ENCODE measurements at regions not wholly inside any gene's neighbourhood (a gene's known extent, or its start where the extent isn't known, plus 50 kb on each side); places are given as distances from the start of the nearest gene placed in this dataset.
A peak's percentile ranks its signal among the peaks of the same experiment; 100 is the strongest.

DNA sequence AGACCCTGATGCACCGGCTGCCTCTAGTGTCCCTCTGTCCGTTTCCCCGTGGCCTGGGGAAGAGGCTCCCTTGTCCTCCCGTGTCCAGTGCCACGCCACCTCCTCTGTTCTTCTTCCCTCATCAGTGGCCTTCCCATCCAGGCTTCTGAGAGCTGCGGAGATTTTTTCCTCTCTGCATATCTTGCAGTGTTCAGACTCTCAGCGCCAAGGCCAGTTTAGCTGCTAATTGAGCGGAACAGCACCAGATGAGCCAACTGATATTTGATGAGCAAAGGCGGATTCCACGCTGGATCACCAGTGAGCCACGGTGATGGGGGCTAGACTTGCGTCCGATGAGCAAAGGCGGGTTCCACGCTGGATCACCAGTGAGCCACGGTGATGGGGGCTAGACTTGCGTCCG lies 257.6 kb downstream of the FOXL1 start:
- peaks cover 21% of the 10 kb centered on the region for H3K9me3 Mint-ChIP-seq
- no peak for DNase-seq
- peaks cover 9% of the 10 kb centered on the region for H3K36me3 Mint-ChIP-seq (ENCODE audit: low read depth)
- peak overlapping the region; percentile 17 for H3K27ac Mint-ChIP-seq
- H3K4me1 Mint-ChIP-seq, result peaks cover 39% of the 10 kb centered on the region
- peaks cover 18% of the 10 kb centered on the region for H3K27me3 Mint-ChIP-seq (ENCODE audit: low read depth, poor library complexity)
- TF ChIP-seq CTCF (IDR thresholded peaks at IDR 0.05), result no peak
- H3K4me3 Mint-ChIP-seq, result no peak overlapping the region

GRCh38 chr16:86836503-86837129 lies 258.3 kb downstream of the FOXL1 start:
- no peak overlapping the region for H3K27ac Mint-ChIP-seq
- H3K27me3 Mint-ChIP-seq (ENCODE audit: low read depth, poor library complexity), result peaks cover 18% of the 10 kb centered on the region
- peaks cover 14% of the 10 kb centered on the region for H3K9me3 Mint-ChIP-seq
- TF ChIP-seq CTCF (IDR thresholded peaks at IDR 0.05), result no peak
- H3K36me3 Mint-ChIP-seq (ENCODE audit: low read depth), result peaks cover 8% of the 10 kb centered on the region
- no peak for DNase-seq
- H3K4me1 Mint-ChIP-seq, result peaks cover 42% of the 10 kb centered on the region
- no peak overlapping the region for H3K4me3 Mint-ChIP-seq

DNA sequence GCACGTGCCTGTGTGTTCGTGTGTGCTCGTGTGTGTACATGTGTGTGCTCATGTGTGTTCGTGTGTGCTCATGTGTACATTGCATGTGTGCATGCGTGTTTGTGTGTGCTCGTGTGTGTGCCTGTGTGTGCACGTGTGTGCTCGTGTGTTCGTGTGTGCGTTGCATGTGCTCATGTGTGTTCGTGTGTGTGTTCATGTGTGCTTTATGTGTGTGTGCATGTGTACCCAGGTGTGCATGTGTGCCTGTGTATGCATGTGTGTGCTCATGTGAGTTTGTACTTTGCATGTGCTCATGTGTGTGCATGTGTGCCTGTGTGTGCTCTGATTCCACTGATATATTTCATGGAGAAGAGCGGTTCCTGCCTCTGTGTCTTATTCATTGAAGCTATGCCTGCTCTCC lies 265.5 kb downstream of the FOXL1 start:
- TF ChIP-seq CTCF (IDR thresholded peaks at IDR 0.05), result no peak
- peaks cover 6% of the 10 kb centered on the region for H3K9me3 Mint-ChIP-seq
- no peak overlapping the region for H3K4me3 Mint-ChIP-seq
- peaks cover 15% of the 10 kb centered on the region for H3K27me3 Mint-ChIP-seq (ENCODE audit: low read depth, poor library complexity)
- H3K27ac Mint-ChIP-seq, result peak overlapping the region; percentile 14
- H3K36me3 Mint-ChIP-seq (ENCODE audit: low read depth), result no peaks in the 10 kb centered on the region
- peaks cover 30% of the 10 kb centered on the region for H3K4me1 Mint-ChIP-seq
- no peak for DNase-seq

DNA sequence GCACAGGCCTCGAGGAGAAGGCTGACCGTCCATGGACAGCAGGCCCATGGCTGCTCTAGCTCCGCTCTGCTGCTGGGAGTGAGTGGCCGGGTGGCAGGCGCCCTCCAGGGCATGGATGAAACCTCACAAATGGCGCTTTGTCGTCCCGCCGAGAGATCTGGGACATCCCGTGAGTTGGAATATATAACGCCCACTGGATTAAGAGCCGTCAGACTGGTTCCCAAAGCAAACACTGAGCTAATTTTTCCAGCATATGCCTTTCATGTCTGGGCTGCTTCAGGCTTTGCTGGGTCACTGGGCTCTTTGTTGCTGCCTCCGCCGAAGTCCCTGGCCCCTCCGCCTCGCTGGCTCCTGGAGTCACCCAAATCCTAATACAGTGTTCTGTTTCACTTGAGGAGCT lies 266.3 kb downstream of the FOXL1 start:
- peak overlapping the region; percentile 80 for H3K27ac Mint-ChIP-seq
- DNase-seq, result no peak
- peaks cover 3% of the 10 kb centered on the region for H3K9me3 Mint-ChIP-seq
- H3K36me3 Mint-ChIP-seq (ENCODE audit: low read depth), result no peaks in the 10 kb centered on the region
- H3K4me1 Mint-ChIP-seq, result peaks cover 35% of the 10 kb centered on the region
- TF ChIP-seq CTCF (IDR thresholded peaks at IDR 0.05), result no peak
- peaks cover 14% of the 10 kb centered on the region for H3K27me3 Mint-ChIP-seq (ENCODE audit: low read depth, poor library complexity)
- no peak overlapping the region for H3K4me3 Mint-ChIP-seq

DNA sequence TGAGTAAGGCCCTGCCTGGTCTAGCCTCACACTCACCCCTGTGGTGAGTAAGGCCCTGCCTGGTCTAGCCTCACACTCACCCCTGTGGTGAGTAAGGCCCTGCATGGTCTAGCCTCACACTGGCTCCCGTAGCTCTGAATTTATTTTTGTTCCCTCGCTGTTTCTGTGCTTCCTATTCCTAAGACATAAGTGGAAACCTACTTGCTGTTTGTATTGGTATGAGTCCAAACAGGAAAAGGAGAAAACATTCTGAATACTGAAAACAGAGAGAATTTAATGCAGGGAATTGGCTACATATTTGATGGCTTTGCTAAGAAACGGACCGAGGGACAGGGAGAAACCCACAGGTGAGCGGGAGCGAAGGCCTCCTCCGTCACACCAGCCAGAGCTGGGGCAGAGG lies 267.8 kb downstream of the FOXL1 start:
- Mint-ChIP-seq H3K27ac (no peak overlapping the region), H3K4me3 (no peak overlapping the region)
- DNase-seq, result no peak

More for the DNA sequence above, 267.8 kb downstream of the FOXL1 start:
- Mint-ChIP-seq H3K4me1 (peaks cover 41% of the 10 kb centered on the region), H3K27me3 (ENCODE audit: low read depth, poor library complexity) (peaks cover 17% of the 10 kb centered on the region), H3K9me3 (peaks cover 3% of the 10 kb centered on the region), H3K36me3 (ENCODE audit: low read depth) (no peaks in the 10 kb centered on the region)
- no peak for TF ChIP-seq CTCF (IDR thresholded peaks at IDR 0.05)

All from nephron progenitor cell (in vitro differentiated cells).